ENCODE measurements at regions not wholly inside any gene's neighbourhood (a gene's known extent, or its start where the extent isn't known, plus 50 kb on each side); places are given as distances from the start of the nearest gene placed in this dataset.
A peak's percentile ranks its signal among the peaks of the same experiment; 100 is the strongest.

- DNase-seq (ENCODE audit: low spot score) = peak; percentile 36
Measured at GRCh38 chr9:4435197-4435596, 55.1 kb upstream of the SLC1A1 start.

GRCh38 chr9:4433379-4433778, 56.9 kb upstream of the SLC1A1 start:
- no peak for DNase-seq (ENCODE audit: low spot score)

- DNase-seq (ENCODE audit: low spot score) = no peak
Measured at GRCh38 chr9:4430432-4431261, 59.6 kb upstream of the SLC1A1 start.

- no peak for DNase-seq (ENCODE audit: low spot score)
Measured at GRCh38 chr9:4425319-4426045, 64.8 kb upstream of the SLC1A1 start.

DNA sequence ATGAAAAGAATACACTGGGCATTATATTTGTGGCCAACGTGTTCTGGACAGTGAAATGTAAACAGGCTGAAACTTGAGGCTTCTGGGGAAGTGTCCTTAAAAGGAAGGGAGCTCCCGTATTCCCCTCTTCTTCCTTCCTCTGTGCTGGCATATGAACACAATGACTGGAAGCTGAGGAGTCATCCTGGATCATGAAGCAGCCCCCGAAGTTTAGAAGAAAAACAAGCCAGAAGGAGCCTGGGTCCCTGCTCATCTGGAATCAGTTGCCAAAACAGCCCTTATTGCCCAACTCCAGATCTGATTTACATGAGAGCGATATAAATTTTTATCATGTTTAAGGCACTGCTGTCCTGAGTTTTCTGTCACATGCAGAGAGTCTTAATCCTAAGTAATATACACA, 65.4 kb upstream of the SLC1A1 start:
- DNase-seq (ENCODE audit: low spot score) = no peak

- no peak for DNase-seq (ENCODE audit: low spot score)
Measured at GRCh38 chr9:4424038-4424437, 66.2 kb upstream of the SLC1A1 start.

- no peak for DNase-seq (ENCODE audit: low spot score)
Measured at GRCh38 chr9:4423207-4423610, 67.1 kb upstream of the SLC1A1 start.

- no peak for DNase-seq (ENCODE audit: low spot score)
Measured at GRCh38 chr9:4422495-4422894, 67.8 kb upstream of the SLC1A1 start.

GRCh38 chr9:4421847-4422246, 68.4 kb upstream of the SLC1A1 start:
- DNase-seq (ENCODE audit: low spot score) = no peak

- DNase-seq (ENCODE audit: low spot score) = no peak
Measured at GRCh38 chr9:4420351-4420750, 69.9 kb upstream of the SLC1A1 start.

DNA sequence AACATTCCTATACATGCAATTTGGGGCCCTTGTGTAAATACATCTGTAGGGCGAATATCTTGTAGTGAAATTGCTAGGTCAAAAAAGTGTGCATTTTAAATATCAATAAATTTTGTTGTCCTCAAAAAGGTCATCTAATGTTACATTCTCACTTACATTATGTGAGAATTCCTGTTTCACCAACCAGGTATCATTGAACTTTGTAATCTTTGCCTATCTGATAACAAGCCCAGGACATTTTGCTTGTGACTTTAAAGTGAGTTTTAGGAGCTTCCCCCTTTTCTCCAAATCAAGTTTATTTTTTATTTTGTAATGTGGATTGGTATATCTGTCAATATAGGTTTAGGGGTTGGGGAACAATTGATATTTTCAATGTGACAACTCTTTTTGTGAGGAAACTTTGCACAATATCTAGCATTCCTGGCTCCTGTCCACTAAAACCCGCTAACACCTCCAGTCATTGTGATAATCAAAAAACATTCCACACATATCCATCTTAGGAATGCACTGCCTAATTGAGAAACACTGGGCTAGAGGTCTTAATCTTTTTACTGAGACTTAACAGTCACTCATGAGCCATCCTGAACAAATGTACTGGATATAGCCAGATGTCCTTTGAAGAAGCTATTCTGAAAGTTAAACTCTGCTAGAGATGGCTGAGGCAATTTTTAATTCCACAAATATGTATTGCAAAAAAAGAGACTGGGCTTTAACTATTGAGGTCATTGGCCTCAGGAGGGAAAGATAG, 72.5 kb upstream of the SLC1A1 start:
- no peak for DNase-seq (ENCODE audit: low spot score)

DNA sequence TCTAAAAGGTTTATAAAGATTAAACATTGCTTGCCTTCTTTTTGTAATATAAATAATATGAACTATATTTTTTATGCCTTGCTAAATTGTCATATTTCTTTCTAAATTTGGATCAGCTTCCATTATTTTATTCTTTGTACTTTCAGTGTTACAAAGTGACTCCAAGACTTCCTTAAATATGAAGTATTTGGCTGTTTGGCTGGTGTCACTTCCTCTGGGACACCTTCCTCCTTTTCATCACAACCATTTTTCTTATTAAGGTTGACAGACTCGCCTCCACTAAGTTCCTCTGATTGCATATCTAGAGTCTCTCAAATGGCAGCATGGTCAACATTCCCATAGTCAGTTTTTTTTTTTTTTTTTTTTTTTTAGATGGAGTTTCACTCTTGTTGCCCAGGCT, 73.8 kb upstream of the SLC1A1 start:
- DNase-seq (ENCODE audit: low spot score) = no peak

DNA sequence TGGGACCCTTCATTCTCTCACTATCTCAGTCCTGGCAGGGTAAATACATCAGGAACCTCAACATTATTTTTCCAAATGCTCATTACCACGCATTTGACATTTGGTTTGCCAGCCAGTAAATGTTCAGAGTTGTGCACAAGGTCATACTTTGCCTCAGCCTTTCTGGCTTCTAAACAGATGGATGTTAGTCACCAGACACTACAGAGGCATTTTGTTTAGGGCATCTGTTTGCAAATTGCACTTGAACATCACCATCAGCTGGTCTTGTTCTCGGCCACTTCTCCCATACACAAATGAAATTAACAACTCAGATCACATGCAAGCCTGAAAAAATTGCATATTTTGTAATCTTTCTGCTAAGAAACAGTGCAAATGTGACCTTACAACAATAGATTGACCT, 75.0 kb upstream of the SLC1A1 start:
- DNase-seq (ENCODE audit: low spot score) = no peak

DNA sequence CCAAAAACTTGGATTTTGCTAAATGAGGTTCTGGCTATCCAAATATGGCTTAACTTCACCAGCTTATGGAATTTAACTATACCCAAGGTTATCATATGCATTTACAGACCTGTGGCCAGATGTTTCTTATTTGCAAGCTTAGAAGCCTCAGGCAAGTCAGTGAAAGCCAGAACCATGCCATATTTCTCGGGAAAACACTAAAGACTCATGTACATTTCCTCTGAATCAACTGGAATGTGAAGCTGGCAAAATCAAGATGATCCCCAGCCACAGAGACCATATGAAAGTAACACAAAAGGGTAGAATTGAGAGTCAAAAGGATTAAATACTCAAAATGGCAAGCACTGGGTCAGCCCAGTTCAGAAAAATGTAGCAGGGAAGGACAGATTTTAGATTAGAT, 76.4 kb upstream of the SLC1A1 start:
- DNase-seq (ENCODE audit: low spot score) = no peak

GRCh38 chr9:4404156-4404555, 86.1 kb upstream of the SLC1A1 start:
- no peak for DNase-seq (ENCODE audit: low spot score)

DNA sequence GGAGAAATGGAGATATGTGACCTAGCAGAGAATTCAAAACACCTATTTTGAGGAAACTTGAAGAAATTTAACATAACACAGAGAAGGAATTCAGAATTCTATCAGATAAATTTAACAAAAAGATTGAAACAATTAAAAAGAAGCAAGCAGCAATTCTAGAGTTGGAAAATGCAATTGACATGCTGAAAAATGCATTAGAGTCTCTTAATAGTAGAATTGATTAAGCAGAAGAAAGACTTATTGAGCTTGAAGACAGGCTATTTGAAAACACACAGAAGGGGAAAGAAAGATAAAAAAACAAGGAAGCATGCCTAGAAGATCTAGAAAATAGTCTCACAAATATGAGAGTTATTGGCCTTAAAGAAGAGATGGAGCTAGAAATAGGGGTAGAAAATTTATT, 87.8 kb upstream of the SLC1A1 start:
- no peak for DNase-seq (ENCODE audit: low spot score)

GRCh38 chr9:4400731-4401130, 89.5 kb upstream of the SLC1A1 start:
- no peak for DNase-seq (ENCODE audit: low spot score)

- peak; percentile 35 for DNase-seq (ENCODE audit: low spot score)
Measured at GRCh38 chr9:4397917-4398316, 92.4 kb upstream of the SLC1A1 start.

GRCh38 chr9:4393806-4394523, 94.1 kb upstream of the GLIS3 start:
- DNase-seq (ENCODE audit: low spot score) = no peak

GRCh38 chr9:4389755-4390154, 89.9 kb upstream of the GLIS3 start:
- no peak for DNase-seq (ENCODE audit: low spot score)

DNA sequence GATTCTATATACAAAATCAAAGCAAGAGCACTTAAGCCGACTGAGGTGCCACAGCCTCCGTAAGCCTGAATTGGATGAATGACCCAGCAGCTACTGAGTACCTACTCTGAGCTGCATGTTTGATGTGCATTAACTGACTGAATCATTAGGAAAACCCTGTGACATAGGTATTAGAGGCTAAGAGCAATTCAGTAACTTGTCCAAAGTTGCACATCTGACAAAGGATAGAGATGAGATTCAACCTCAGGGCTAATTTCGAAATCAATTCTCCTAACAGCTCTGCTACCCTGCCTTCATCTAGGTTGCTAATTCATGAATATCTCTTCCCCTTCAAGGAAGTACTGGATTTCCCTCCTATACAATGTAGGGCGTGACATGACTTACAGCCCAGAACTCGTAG, 89.1 kb upstream of the GLIS3 start:
- DNase-seq (ENCODE audit: low spot score) = no peak

GRCh38 chr9:4386819-4387218, 87.0 kb upstream of the GLIS3 start:
- no peak for DNase-seq (ENCODE audit: low spot score)

All from COLO829 (cell line).